ENCODE measurements at regions not wholly inside any gene's neighbourhood (a gene's known extent, or its start where the extent isn't known, plus 50 kb on each side); places are given as distances from the start of the nearest gene placed in this dataset.

DNA sequence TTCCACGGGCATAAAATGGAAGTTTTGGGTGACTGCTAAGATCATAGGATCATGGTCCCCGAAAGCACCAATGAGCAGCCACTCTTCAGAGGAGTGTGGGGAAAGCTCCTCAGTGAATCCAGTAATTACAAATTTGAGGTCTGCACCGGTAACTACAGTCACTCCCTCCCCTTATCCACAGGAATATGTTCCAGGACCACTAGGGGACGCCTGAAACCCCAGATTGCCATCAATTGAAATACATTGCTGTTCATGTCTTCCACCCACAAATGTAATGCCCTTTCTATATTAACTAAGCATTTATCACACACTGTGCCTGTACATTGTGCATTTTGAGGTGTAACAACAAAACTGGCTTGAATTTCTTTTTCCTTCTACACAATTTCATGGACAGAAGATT is 447.9 kb upstream of the PFKP start:
- no peak for TF ChIP-seq POLR2A (IDR thresholded peaks at IDR 0.05; ENCODE audit: low read depth, low read length)
- no peak for TF ChIP-seq MXI1 (IDR thresholded peaks at IDR 0.05; ENCODE audit: borderline replicate concordance, low read depth, low read length)
- no peak for TF ChIP-seq MAZ (IDR thresholded peaks at IDR 0.05; ENCODE audit: borderline replicate concordance, low read depth, low read length)
- TF ChIP-seq, protein P1, sequence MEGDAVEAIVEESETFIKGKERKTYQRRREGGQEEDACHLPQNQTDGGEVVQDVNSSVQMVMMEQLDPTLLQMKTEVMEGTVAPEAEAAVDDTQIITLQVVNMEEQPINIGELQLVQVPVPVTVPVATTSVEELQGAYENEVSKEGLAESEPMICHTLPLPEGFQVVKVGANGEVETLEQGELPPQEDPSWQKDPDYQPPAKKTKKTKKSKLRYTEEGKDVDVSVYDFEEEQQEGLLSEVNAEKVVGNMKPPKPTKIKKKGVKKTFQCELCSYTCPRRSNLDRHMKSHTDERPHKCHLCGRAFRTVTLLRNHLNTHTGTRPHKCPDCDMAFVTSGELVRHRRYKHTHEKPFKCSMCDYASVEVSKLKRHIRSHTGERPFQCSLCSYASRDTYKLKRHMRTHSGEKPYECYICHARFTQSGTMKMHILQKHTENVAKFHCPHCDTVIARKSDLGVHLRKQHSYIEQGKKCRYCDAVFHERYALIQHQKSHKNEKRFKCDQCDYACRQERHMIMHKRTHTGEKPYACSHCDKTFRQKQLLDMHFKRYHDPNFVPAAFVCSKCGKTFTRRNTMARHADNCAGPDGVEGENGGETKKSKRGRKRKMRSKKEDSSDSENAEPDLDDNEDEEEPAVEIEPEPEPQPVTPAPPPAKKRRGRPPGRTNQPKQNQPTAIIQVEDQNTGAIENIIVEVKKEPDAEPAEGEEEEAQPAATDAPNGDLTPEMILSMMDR (conservative IDR thresholded peaks at IDR 0.05; ENCODE audit: low read depth, low read length): no peak
- TF ChIP-seq RFX5 (IDR thresholded peaks at IDR 0.05; ENCODE audit: low read depth, low read length): no peak
